Fibroblast of skin of back (primary cell): ENCODE measurements at regions not wholly inside any gene's neighbourhood (a gene's known extent, or its start where the extent isn't known, plus 50 kb on each side); places are given as distances from the start of the nearest gene placed in this dataset.
A peak's percentile ranks its signal among the peaks of the same experiment; 100 is the strongest.
"Not testable (repeated sequence)": the region's sequence is repeated elsewhere in the genome, so short reads cannot be mapped to it uniquely, and the experiment has no call there.

ENCODE experiments used
- DNase-seq: peaks from one replicate; pipeline ENCODE4 v3.0.0-alpha.2; 2013

DNA sequence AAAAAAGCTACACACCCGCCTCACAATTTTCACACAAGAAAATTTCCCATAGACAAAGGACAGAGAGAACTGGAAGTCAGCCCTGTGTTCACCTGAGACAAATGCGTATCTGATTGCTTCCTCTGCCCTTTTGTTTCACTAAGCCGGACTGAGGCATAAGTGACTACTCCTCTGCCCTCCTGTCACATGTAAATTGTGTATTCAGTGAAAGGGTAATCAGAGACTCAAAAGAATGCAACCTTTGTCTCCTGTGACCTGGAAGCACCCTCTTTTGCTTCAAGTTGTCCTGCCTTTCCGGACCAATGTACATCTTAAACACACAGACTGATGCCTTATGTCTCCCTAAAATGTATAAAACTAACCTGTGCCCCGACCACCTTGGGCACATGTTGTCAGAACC, 483.8 kb upstream of the EYS start:
- no peak for DNase-seq

DNA sequence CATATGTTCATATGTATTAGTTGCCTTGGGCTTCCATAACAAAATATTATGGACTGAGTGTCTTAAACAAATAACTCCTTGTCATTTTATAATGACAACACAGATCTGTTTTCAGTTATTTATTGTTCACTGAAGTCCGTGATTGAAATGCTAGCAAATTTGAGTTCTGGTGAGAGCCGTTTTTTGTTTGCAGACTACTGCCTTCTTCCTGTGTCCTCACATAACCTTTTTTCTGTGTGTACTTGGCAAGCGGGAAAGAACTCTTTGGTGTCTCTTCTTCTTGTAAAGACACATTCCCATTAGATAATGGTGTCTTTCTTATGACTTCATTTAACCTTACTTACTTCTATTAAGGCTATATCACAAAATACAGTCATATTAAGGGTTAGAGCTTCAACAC, 482.9 kb upstream of the EYS start:
- DNase-seq, result no peak

DNA sequence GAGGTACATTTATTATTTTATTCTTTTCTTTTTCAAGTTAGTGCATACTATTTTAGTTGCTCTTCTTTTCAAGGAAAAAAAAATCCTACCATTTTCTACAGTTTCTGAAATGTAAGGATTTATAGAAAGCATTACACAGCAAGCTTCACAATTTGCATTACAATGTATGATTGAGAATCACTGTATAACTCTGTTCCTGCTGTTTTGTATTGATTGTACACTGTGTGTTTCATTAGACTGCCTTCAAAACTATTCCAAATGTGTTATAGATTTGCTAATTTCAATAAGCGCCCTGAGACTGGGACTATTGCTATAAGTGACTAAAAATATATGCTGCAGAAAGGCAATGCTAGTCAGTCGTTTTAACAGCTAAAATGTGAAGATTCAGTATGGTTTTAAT, 479.7 kb upstream of the EYS start:
- DNase-seq, result no peak

DNA sequence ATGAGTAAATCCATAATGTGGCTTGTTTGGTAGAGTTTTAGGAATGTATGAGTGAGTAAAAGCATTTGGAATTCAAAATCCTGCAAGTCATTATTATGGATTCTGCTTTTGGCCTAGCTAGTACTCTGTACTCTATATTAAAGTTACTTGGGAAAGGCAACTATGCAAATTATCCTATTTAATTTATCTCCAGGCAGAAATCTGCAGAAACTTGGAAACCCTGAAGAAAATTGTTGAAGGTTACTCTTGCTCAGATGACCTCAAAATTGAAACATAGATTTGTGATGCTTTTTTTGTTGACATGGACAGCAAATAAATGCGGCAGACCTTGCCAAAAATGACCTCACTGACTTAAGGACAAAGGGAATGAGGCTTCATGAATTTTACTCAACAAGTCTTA, 477.1 kb upstream of the EYS start:
- peak; percentile 68 for DNase-seq

DNA sequence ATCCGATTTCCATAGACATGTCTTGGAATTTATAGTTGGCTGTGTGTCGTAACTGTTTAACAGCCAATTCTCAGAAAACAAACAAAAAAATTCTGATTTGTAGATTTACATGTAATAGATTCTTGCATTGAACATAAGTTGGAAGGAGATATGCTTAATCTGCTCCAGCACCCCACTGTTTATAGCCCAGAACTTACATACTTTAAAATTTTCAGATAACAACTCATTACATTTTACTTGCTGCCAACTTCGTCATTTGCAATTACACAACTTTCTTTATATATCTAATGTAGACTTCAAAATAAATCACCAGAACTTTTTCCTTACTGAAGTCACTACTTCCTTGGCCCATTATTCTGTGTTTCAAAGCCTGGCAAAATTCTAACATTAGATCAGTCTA, 472.3 kb upstream of the EYS start:
- no peak for DNase-seq

DNA sequence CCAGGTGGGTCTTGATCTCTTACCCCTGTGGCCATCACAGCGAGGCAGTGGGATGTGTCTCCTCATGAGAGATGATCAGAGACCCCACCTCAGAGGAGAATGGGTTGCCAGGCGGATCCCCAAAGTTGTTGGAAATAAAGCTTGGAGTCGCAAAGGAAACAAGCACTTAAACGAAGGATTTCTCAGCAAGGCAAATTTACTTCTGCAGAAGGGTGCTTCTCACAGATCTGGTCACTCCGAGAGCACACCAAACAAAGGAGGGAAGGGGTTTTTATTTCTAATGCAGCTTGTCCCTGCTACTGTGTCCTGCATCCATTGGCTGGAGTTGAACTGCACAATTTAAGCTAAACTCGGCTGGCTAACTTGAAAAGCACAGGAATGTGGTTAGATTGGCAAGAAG, 466.6 kb upstream of the EYS start:
- no peak for DNase-seq

DNA sequence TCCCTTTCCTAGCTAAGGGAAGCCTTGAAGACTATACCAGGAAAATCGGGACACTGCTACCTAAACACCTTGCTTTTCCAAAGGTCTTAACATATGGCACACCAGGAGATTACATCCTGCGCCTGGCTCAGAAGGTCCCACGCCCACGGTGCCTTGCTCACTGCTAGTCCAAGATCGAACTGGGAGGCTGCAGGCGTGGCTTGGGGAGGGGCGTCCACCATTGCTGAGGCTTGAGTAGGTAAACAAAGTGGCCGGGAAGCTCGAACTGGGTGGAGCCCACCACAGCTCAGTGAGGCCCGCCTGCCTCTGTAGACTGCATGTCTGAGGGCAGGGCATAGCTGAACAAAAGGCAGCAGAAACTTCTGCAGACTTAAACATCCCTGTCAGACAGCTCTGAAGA, 459.7 kb upstream of the EYS start:
- not testable (repeated sequence) for DNase-seq

DNA sequence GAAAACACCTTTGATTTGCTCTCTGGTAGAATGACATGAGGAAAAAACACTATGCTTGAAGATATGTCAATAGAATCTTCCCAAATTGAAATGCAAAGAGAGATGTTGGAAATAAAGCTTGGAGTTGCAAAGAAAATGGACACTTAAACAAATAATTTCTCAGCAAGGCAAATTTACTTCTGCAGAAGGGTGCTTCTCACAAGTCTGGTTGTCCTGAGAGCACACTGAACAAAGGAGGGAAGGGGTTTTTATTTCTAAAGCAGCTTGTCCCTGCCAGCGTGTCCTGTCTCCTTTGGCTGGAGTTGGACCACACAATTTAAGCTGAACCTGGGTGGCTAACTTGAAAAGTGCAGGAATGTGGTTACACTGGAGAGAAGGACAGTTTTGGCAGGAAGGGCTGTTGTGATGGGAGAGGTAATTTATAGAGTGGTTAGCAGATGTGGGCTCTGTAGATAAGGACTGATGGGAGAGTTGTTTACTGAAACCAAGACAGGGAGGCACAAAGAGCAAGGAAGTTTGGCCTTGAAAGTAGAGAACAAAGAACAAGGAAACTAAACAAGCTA, 454.6 kb upstream of the EYS start:
- no peak for DNase-seq

DNA sequence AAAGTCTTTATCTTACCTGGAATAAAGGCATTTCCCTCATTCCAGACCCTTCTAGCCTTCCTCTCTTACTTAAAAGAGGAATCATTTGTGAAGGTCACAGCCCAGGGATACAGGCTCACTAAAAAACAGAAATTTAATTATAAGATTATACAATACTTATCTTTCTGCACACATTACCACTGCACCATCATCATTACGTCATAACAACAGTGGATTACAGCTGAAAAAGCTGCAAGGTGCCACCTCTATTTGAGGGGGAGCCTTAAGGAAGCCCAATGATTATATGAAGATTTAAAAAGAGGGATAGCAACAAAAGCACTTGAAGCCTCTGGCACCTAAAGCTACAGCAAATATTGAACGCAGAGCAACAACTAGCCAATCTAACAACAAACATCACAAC, 452.9 kb upstream of the EYS start:
- no peak for DNase-seq

DNA sequence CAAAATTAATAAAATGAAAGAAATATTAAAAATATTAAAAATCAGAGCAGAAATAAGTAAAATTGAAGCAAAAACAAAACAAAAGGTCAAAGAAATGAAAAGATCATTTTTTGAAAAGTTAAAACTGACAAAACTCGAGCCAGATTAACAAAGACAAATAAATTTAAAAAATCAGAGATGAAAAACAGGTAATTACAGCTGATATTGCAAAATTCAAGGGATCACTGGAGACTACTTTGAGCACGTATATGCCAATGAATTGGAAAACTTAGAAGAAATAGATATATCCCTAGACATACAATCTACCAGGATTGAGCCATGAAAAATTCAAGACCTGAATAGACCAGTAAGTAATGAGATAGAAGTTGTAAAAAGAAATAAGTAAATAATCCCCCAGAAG, 446.2 kb upstream of the EYS start:
- no peak for DNase-seq

DNA sequence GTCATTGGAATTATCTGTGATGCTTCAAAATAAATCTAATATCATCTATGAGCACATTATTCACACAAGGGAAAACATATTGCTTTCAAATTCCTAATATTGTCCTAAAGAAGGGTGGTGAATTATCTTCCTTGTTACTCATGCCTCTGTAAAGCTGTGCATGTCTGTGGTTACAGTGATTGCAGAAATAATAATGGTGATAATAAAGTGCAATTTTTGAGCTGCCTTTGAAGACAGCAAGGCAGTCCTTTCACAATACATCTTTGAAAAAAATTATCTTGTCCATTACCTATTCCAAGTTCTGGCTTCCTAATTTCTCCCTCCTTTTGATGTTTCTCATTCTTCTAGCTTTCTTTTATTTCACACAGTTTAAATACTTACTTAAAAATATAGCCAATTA, 442.1 kb upstream of the EYS start:
- no peak for DNase-seq

DNA sequence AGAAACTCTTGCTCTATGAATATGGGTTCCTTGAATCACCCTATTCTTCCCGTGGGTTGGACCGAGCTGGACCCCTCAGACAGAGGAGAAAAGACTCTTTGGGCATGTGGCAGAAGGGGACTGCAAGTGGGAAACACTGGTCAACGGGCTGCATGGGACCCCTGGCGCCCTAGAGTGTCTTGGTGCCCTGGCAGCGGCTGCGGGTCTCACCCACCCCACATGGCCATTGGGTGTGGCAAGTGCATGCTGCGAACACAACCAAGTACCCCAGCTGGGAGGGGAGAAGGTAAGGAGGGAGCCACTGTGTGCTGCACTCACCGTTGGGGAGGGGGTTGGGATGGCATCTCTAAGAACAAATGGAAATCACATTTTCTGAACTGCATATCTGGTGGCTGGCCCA, 438.8 kb upstream of the EYS start:
- DNase-seq, result no peak

DNA sequence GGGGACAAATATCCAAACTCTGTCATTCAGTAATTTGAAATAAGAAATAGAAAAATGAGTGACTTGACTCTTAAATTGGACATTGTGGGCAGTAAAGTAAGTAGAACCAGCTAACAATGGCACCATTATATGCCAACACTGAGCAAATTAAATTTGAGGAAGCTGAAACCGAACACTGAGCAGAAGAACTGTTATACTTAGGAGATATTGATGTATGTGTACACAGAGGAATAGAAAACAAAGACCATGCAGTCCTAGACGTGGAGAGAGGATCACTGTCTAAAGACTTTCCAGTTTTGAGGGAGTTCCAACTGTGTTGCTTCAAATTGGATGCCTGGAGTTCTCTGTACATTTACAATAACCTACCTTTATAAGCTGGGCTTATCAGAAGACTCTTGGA, 427.0 kb upstream of the EYS start:
- no peak for DNase-seq

DNA sequence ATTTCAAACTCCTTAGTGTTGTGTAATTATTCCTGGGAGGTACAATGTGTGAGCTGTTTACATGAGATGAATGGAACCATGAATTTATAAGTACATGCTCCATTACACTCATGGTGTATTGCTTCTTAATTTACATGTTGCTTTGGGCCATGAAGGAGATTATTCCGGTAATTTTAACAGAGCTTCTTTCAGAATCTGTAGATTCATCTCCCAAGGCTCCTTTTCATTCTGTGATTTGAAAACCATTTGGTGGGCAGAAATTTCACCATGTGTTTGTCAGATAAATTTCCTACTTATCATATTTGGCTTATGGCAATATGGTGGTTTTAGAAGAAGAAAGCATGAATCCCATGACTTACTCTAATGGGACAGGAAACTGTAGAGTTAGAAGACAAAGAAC, 421.6 kb upstream of the EYS start:
- no peak for DNase-seq

DNA sequence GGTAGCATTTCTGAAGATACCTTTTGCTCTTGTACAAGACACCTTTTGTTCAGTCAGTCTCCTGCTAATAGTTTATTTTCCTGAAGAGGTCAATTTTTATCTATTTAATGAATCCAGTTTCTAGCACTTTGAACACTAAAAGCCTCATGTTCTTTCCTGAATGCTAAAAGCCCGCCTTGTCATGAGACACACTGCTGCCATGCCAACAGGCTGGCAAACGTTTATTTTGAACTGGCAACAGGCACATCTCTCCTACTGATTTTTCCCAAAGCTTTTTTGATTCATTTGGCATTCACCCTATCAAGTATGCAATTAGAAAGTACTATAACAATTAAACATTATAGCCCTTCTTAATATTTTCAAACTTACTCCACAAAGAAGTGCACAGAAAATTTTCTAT, 421.2 kb upstream of the EYS start:
- no peak for DNase-seq

DNA sequence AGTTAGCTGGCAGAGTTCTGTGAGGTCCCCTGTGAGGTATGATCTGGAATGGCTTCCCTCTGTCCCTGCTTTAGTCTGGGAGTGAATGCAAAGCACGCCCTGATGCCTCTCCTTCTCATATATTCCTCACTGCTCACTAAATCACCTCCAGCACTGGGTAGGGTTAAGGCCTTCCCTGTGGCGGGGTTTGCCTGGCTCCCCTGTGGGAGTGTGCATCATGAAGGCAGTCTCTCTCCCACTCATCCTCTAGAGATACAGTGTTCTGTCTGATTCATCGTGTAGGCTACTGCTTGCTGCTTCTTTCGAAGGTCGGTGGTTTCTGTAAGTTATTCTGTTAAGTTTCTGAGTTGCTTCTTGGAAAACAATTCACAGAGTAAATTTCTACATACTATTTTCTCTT, 420.0 kb upstream of the EYS start:
- DNase-seq, result no peak

DNA sequence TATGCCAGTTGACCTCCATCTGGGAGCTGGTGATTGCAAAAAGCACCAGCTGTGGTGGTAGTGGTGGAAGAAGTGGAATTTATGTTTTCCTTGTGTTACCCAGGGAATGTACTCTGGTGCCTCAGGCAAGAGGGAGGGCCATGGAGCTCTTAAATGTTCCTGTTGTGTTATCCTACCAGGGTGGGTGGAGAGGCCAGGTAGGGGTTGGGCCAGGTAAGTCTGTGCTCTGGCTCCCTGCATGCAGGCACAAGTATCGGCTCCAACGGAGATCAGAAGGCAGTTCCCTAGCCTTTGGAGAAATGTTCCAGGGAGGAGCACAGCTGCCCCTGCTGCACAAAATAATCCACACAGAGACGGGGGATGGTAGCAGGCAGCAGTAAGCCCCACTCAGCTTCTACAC, 419.3 kb upstream of the EYS start:
- no peak for DNase-seq

DNA sequence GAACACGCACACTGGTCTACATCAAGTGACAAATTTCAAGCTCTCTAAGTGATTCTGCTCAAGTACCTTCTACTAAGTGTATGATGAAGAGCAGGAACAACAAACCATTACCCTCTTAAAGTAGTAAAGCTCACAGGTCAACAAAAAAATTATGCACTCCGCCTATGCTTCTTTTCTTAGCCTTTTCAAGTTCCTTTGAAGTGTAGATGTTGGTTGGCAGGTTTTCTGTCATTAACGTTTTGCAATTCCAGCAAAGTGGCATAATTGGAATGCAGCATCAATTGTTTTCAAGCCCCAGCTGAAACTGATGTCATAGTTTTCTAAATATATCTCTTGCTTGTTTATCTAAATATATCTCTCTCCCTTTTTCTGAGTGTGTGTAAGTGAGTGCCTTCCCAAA, 396.9 kb upstream of the EYS start:
- DNase-seq, result no peak

DNA sequence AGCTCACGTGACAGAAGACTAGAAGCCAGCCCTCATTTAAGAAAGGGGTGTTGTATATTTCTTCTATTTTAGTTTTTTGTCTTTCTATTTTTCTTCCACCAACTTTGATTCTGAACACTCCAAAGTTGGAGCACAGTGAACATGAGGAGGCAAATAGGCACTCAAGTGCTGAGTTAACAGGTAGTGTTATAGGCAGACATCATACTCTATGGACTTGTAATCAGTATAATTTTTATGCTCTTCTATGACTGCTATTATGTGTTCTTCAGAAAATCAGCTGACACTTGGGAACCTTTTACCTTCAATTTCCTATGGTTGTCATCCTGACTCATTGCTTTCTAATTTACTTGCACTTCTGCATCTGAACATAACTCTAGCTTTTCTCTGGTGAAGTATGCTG, 396.3 kb upstream of the EYS start:
- DNase-seq, result no peak

DNA sequence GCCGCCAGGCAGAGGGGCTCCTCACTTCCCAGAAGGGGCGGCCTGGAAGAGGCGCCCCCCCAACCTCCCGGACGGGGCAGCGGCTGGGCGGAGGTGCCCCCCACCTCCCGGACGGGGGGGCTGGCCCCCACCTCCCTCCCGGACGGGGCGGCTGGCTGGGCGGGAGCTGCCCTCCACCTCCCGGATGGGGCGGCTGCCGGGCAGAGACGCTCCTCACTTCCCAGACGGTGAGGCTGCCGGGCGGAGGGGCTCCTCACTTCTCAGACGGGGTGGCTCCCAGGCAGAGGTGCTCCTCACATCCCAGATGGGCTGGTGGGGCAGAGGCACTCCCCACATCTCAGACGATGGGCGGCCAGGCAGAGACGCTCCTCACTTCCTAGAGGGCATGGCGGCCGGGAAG, 389.7 kb upstream of the EYS start:
- no peak for DNase-seq

DNA sequence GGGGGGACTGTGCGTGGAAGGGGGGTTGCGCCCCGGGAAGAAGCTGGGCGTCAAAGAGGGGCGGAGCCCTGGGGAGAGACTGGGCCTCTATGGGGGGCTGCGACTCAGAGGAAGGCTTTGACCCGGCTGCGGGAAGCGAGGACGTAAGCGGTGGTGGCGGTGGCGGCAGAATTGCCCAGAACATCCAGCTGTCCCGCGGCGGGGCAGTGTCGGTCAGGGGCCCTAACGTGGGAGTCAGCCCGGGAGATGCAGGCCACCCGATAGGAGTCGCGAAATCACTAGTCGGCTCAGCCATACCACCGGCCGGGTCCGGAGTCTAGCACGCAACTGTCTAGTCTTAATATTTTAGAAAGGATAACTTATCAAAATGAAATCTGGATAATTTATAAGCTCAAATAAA, 387.6 kb upstream of the EYS start:
- no peak for DNase-seq

DNA sequence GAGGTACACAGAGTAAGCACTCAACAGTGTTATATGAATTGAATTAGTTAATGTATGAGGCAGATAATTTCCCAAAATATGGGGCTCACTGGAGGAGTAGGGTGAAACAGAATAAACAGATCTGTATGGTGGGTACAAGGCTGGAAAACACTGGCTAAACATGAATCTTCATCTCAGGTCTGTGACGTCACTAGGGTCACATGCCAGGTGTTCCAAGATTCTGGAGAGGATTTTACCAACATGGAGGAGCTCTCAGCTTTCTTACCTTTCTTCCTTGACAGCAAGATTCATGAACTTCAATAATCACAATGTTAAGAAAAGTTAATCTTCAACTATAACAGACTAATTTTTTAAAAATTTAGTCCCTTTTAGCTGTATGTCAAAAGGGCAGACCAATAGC, 385.3 kb upstream of the EYS start:
- not testable (repeated sequence) for DNase-seq

DNA sequence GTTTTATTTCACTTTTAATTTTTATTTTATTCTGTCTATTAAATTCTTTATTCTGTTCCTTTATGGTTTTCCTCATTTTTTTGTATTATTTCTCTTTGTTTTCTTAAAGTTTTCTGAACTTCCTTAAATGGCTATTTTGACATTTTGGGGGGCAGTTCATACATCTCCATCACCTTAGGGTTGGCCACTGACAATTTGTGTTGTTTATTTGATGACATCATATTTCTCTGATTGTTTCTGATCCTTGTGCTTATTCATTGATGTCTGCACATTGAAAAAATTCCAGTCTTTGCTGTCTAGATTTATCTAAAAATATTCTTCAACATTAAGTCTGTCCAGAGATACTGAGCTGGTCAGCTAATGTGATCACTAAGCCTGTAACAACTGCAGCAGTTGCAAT, 379.5 kb upstream of the EYS start:
- DNase-seq, result no peak

DNA sequence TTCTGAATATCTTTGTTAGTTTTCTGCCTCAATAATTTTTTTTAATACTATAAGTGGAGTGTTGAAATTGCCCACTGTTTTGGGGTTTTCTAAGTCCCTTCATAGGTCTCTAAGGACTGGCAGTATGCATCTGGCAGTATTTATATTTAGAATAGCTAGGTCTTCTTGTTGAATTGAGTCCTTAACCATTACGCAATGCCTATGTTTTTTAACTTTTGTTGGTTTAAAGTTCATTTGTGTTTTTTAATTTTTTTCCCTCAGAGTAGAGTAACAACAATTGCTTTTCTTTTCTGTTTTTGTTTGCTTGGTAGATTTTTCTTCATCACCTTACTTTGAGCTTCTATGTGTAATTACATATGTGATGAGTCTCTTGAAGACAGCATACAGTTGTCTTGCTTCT, 375.9 kb upstream of the EYS start:
- DNase-seq, result no peak

DNA sequence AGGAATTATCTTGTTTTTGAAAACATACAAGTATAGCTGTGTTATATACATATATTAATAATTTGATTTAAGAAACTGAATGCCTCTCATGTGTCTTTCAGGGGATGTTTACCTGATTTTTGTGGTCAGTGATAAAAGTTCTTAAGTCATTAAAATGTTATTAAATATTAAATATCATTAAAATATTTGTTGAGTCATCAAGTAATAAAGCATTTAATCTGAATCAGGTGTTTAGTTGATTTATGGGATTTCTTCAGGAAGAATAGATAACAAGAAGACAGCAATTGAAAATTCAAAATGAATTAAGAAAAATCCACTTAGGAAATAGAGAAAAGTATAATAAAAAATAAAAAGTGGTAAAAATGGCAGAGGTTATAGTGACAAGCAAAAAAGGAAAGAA, 361.9 kb upstream of the EYS start:
- no peak for DNase-seq

DNA sequence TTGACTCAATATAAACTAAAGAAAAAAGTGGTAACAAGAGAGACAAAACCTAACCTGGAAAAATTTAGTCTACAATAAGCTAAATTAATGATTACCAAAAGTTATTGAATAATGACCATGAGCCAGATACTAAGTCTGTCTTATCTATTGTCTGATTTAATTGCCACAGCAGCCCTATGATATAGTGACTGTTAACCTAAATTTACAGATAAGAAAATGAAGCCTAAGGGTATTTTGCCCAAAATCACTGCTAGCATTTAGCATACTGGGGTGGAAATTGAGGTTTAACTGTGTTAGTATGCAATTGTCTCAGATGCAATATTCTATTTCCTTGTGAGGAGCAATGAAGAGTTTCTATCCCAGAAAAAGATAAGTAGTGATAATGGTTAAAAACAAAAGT, 361.0 kb upstream of the EYS start:
- DNase-seq, result no peak
